ENCODE measurements at regions not wholly inside any gene's neighbourhood (a gene's known extent, or its start where the extent isn't known, plus 50 kb on each side); places are given as distances from the start of the nearest gene placed in this dataset.

GRCh38 chr4:123913598-123913997, 517.0 kb downstream of the SPRY1 start:
- Histone ChIP-seq H3K36me3 (ENCODE audit: control insufficient read depth in 2 of 3, insufficient read depth in 3 of 3, low read length in 3 of 3) (no peaks in the 10 kb centered on the region), H3K4me1 (ENCODE audit: control insufficient read depth in 2 of 2, insufficient read depth in 2 of 2, low read length in 2 of 2) (no peaks in the 10 kb centered on the region), H3K4me3 (ENCODE audit: low read length) (no peak overlapping the region), H3K27me3 (ENCODE audit: control insufficient read depth in 2 of 2, insufficient read depth in 2 of 2, low read length in 2 of 2) (no peaks in the 10 kb centered on the region), H3K9me3 (ENCODE audit: control insufficient read depth in 2 of 3, low read length in 3 of 3) (no peaks in the 10 kb centered on the region), H3K27ac (ENCODE audit: low read depth, low read length) (no peak overlapping the region)
- intact Hi-C loops (cut with micrococcal nuclease) = no loop called here
- Mint-ChIP-seq H3K4me3 (no peak overlapping the region), H3K36me3 (no peaks in the 10 kb centered on the region), H3K9me3 (peaks cover 0 to 5% (median 0%) of the 10 kb centered on the region in 11 donors), H3K27ac (no peak overlapping the region), H3K4me1 (no peaks in the 10 kb centered on the region), H3K27me3 (no peaks in the 10 kb centered on the region)
- ChIA-PET POLR2A (no interaction called here), CTCF (no interaction called here)
- DNase-seq = no peak
- no peak for ATAC-seq

- Mint-ChIP-seq H3K27ac (no peak overlapping the region), H3K36me3 (no peaks in the 10 kb centered on the region), H3K4me1 (no peaks in the 10 kb centered on the region), H3K27me3 (no peaks in the 10 kb centered on the region), H3K4me3 (no peak overlapping the region), H3K9me3 (no peaks in the 10 kb centered on the region)
- H3K9me3 ChIP-seq (ENCODE audit: control insufficient read depth in 2 of 3, low read length in 3 of 3) = no peaks in the 10 kb centered on the region
- DNase-seq = no peak
- ATAC-seq = no peak
- intact Hi-C loops (cut with micrococcal nuclease) = no loop called here
- H3K36me3 ChIP-seq (ENCODE audit: control insufficient read depth in 2 of 3, insufficient read depth in 3 of 3, low read length in 3 of 3) = no peaks in the 10 kb centered on the region
- no peak overlapping the region for H3K27ac ChIP-seq (ENCODE audit: low read depth, low read length)
- CTCF ChIA-PET = no interaction called here
- no peaks in the 10 kb centered on the region for H3K4me1 ChIP-seq (ENCODE audit: control insufficient read depth in 2 of 2, insufficient read depth in 2 of 2, low read length in 2 of 2)
- H3K4me3 ChIP-seq (ENCODE audit: low read length) = no peak overlapping the region
- no peaks in the 10 kb centered on the region for H3K27me3 ChIP-seq (ENCODE audit: control insufficient read depth in 2 of 2, insufficient read depth in 2 of 2, low read length in 2 of 2)
- POLR2A ChIA-PET = no interaction called here
Observed at GRCh38 chr4:123916821-123917220, 520.2 kb downstream of the SPRY1 start.

- H3K27ac Mint-ChIP-seq = no peak overlapping the region
- H3K27ac ChIP-seq (ENCODE audit: low read depth, low read length) = no peak overlapping the region
- no peaks in the 10 kb centered on the region for H3K4me1 Mint-ChIP-seq
- H3K27me3 Mint-ChIP-seq = peaks cover 0 to 2% (median 0%) of the 10 kb centered on the region in 5 donors
- no peaks in the 10 kb centered on the region for H3K36me3 ChIP-seq (ENCODE audit: control insufficient read depth in 2 of 3, insufficient read depth in 3 of 3, low read length in 3 of 3)
- H3K4me3 ChIP-seq (ENCODE audit: low read length) = no peak overlapping the region
- H3K4me1 ChIP-seq (ENCODE audit: control insufficient read depth in 2 of 2, insufficient read depth in 2 of 2, low read length in 2 of 2) = no peaks in the 10 kb centered on the region
- no peak for DNase-seq
- CTCF ChIA-PET = no interaction called here
- H3K9me3 ChIP-seq (ENCODE audit: control insufficient read depth in 2 of 3, low read length in 3 of 3) = no peaks in the 10 kb centered on the region
- H3K36me3 Mint-ChIP-seq = no peaks in the 10 kb centered on the region
- POLR2A ChIA-PET = no interaction called here
- no peaks in the 10 kb centered on the region for H3K27me3 ChIP-seq (ENCODE audit: control insufficient read depth in 2 of 2, insufficient read depth in 2 of 2, low read length in 2 of 2)
- intact Hi-C loops (cut with micrococcal nuclease) = no loop called here
- H3K4me3 Mint-ChIP-seq = no peak overlapping the region
- H3K9me3 Mint-ChIP-seq = no peaks in the 10 kb centered on the region
- no peak for ATAC-seq
Observed at GRCh38 chr4:123919576-123920098, 523.0 kb downstream of the SPRY1 start.

GRCh38 chr4:123921339-123921738, 524.7 kb downstream of the SPRY1 start:
- Histone ChIP-seq H3K4me1 (ENCODE audit: control insufficient read depth in 2 of 2, insufficient read depth in 2 of 2, low read length in 2 of 2) (no peaks in the 10 kb centered on the region), H3K27me3 (ENCODE audit: control insufficient read depth in 2 of 2, insufficient read depth in 2 of 2, low read length in 2 of 2) (no peaks in the 10 kb centered on the region), H3K9me3 (ENCODE audit: control insufficient read depth in 2 of 3, low read length in 3 of 3) (no peaks in the 10 kb centered on the region), H3K27ac (ENCODE audit: low read depth, low read length) (no peak overlapping the region), H3K4me3 (ENCODE audit: low read length) (no peak overlapping the region), H3K36me3 (ENCODE audit: control insufficient read depth in 2 of 3, insufficient read depth in 3 of 3, low read length in 3 of 3) (no peaks in the 10 kb centered on the region)
- DNase-seq = no peak
- ATAC-seq = no peak
- Mint-ChIP-seq H3K36me3 (no peaks in the 10 kb centered on the region), H3K4me1 (no peaks in the 10 kb centered on the region), H3K27me3 (peaks cover 0 to 2% (median 0%) of the 10 kb centered on the region in 5 donors), H3K9me3 (no peaks in the 10 kb centered on the region), H3K4me3 (no peak overlapping the region), H3K27ac (no peak overlapping the region)
- intact Hi-C loops (cut with micrococcal nuclease) = no loop called here
- ChIA-PET CTCF (no interaction called here), POLR2A (no interaction called here)

GRCh38 chr4:123922847-123923246, 526.3 kb downstream of the SPRY1 start:
- Mint-ChIP-seq H3K4me3 (no peak overlapping the region), H3K36me3 (no peaks in the 10 kb centered on the region), H3K27ac (no peak overlapping the region), H3K27me3 (peaks cover 0 to 2% (median 0%) of the 10 kb centered on the region in 5 donors), H3K4me1 (no peaks in the 10 kb centered on the region), H3K9me3 (no peaks in the 10 kb centered on the region)
- no peak for ATAC-seq
- H3K36me3 ChIP-seq (ENCODE audit: control insufficient read depth in 2 of 3, insufficient read depth in 3 of 3, low read length in 3 of 3) = no peaks in the 10 kb centered on the region
- H3K4me1 ChIP-seq (ENCODE audit: control insufficient read depth in 2 of 2, insufficient read depth in 2 of 2, low read length in 2 of 2) = no peaks in the 10 kb centered on the region
- no peaks in the 10 kb centered on the region for H3K27me3 ChIP-seq (ENCODE audit: control insufficient read depth in 2 of 2, insufficient read depth in 2 of 2, low read length in 2 of 2)
- no peak overlapping the region for H3K4me3 ChIP-seq (ENCODE audit: low read length)
- ChIA-PET CTCF (no interaction called here), POLR2A (no interaction called here)
- no peak for DNase-seq
- intact Hi-C loops (cut with micrococcal nuclease) = no loop called here
- no peak overlapping the region for H3K27ac ChIP-seq (ENCODE audit: low read depth, low read length)
- H3K9me3 ChIP-seq (ENCODE audit: control insufficient read depth in 2 of 3, low read length in 3 of 3) = no peaks in the 10 kb centered on the region

GRCh38 chr4:123924536-123924935, 527.9 kb downstream of the SPRY1 start:
- H3K36me3 ChIP-seq (ENCODE audit: control insufficient read depth in 2 of 3, insufficient read depth in 3 of 3, low read length in 3 of 3) = no peaks in the 10 kb centered on the region
- no peak overlapping the region for H3K4me3 ChIP-seq (ENCODE audit: low read length)
- no peaks in the 10 kb centered on the region for H3K9me3 ChIP-seq (ENCODE audit: control insufficient read depth in 2 of 3, low read length in 3 of 3)
- no peaks in the 10 kb centered on the region for H3K9me3 Mint-ChIP-seq
- no peaks in the 10 kb centered on the region for H3K4me1 Mint-ChIP-seq
- no peaks in the 10 kb centered on the region for H3K27me3 ChIP-seq (ENCODE audit: control insufficient read depth in 2 of 2, insufficient read depth in 2 of 2, low read length in 2 of 2)
- no peak for ATAC-seq
- H3K4me1 ChIP-seq (ENCODE audit: control insufficient read depth in 2 of 2, insufficient read depth in 2 of 2, low read length in 2 of 2) = no peaks in the 10 kb centered on the region
- H3K4me3 Mint-ChIP-seq = no peak overlapping the region
- intact Hi-C loops (cut with micrococcal nuclease) = no loop called here
- no peak overlapping the region for H3K27ac Mint-ChIP-seq
- H3K27me3 Mint-ChIP-seq = peaks cover 0 to 2% (median 0%) of the 10 kb centered on the region in 5 donors
- no peak overlapping the region for H3K27ac ChIP-seq (ENCODE audit: low read depth, low read length)
- no peak for DNase-seq
- POLR2A ChIA-PET = no interaction called here
- CTCF ChIA-PET = no interaction called here
- no peaks in the 10 kb centered on the region for H3K36me3 Mint-ChIP-seq

GRCh38 chr4:123929565-123929964, 533.0 kb downstream of the SPRY1 start:
- Histone ChIP-seq H3K27ac (ENCODE audit: low read depth, low read length) (no peak overlapping the region), H3K36me3 (ENCODE audit: control insufficient read depth in 2 of 3, insufficient read depth in 3 of 3, low read length in 3 of 3) (no peaks in the 10 kb centered on the region), H3K9me3 (ENCODE audit: control insufficient read depth in 2 of 3, low read length in 3 of 3) (no peaks in the 10 kb centered on the region), H3K4me1 (ENCODE audit: control insufficient read depth in 2 of 2, insufficient read depth in 2 of 2, low read length in 2 of 2) (no peaks in the 10 kb centered on the region), H3K27me3 (ENCODE audit: control insufficient read depth in 2 of 2, insufficient read depth in 2 of 2, low read length in 2 of 2) (no peaks in the 10 kb centered on the region), H3K4me3 (ENCODE audit: low read length) (no peak overlapping the region)
- Mint-ChIP-seq H3K27me3 (no peaks in the 10 kb centered on the region), H3K27ac (no peak overlapping the region), H3K36me3 (no peaks in the 10 kb centered on the region), H3K4me3 (no peak overlapping the region), H3K9me3 (peaks cover 0 to 5% (median 0%) of the 10 kb centered on the region in 11 donors), H3K4me1 (no peaks in the 10 kb centered on the region)
- no peak for DNase-seq
- ChIA-PET POLR2A (no interaction called here), CTCF (no interaction called here)
- no peak for ATAC-seq
- intact Hi-C loops (cut with micrococcal nuclease) = no loop called here

Measured in naive thymus-derived CD4-positive, alpha-beta T cell (primary cell).